ENCODE measurements at regions not wholly inside any gene's neighbourhood (a gene's known extent, or its start where the extent isn't known, plus 50 kb on each side); places are given as distances from the start of the nearest gene placed in this dataset.

DNA sequence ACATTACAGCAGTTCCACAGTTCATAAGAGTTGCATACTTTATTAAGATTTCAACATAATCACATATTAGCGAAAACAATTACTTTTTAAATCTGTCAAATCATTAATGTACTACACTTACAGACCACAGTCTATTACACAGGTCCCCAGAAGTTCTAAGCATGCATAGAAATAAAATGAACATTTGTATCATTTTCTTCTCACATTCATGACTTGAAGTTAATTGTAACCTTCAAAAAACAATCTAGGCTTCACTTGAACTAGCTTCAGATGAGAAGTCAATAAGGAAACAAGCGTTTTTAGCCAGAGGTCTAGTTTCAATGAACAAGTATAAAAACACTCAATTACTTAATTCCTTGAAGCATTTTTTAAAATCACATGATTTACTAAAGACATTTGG lies 238.3 kb downstream of the HACE1 start:
- H3K4me2 ChIP-seq (ENCODE audit: insufficient read depth, low read length), result no peak overlapping the region
- no peak for ATAC-seq

More for the DNA sequence above, 238.3 kb downstream of the HACE1 start:
- intact Hi-C loops (cut with micrococcal nuclease) (no loop called here), in situ Hi-C loops (cut with MboI) (no loop called here)
- DNase-seq (ENCODE audit: extremely low read depth in 1 of 4, low spot score in 3 of 4), result no peak
- H4K20me1 ChIP-seq (replicated peaks; ENCODE audit: control insufficient read depth, insufficient read depth, low read length), result no peaks in the 10 kb centered on the region
- no TSS peak for BruUV-seq (replicated peaks)
- POLR2A ChIA-PET, result no interaction called here
- CTCF ChIA-PET (ENCODE audit: low intra/inter-chr PET ratio), result no interaction called here
- H3K79me2 ChIP-seq (ENCODE audit: control insufficient read depth, insufficient read depth, low read length), result no peaks in the 10 kb centered on the region
- no peak overlapping the region for H3K9ac ChIP-seq (ENCODE audit: insufficient read depth in 1 of 2, low read depth in 2 of 2, low read length in 2 of 2)
- H3K27me3 ChIP-seq (ENCODE audit: control insufficient read depth in 2 of 2, insufficient read depth in 2 of 2, low read length in 2 of 2), result no peaks in the 10 kb centered on the region; a peak in 1 of 5 replicates
- no peak overlapping the region for H3K4me3 ChIP-seq
- 3% methylated on average over 2 of the region's 2 CpGs for WGBS (ENCODE audit: insufficient coverage, low coverage, missing lambda C conversion rate)
- no peaks in the 10 kb centered on the region for H3K9me3 ChIP-seq (replicated peaks; ENCODE audit: control insufficient read depth, insufficient read depth, low read depth, low read length)
- no peak overlapping the region for H3K27ac ChIP-seq (ENCODE audit: extremely low read depth, low read depth, low read length)
- no peak for FAIRE-seq
- H2AFZ ChIP-seq (ENCODE audit: low read depth, low read length), result no peak overlapping the region
- no peaks in the 10 kb centered on the region for H3K36me3 ChIP-seq (ENCODE audit: control insufficient read depth, insufficient read depth, low read length)
- TF ChIP-seq ZBTB8A (IDR thresholded peaks at IDR 0.05; ENCODE audit: partially characterized antibody) (no peak), ZNF695 (CRISPR knock-in tag; IDR thresholded peaks at IDR 0.05) (no peak), MAFF (IDR thresholded peaks at IDR 0.05; ENCODE audit: low read length) (no peak)
- TF ChIP-seq, protein P1, sequence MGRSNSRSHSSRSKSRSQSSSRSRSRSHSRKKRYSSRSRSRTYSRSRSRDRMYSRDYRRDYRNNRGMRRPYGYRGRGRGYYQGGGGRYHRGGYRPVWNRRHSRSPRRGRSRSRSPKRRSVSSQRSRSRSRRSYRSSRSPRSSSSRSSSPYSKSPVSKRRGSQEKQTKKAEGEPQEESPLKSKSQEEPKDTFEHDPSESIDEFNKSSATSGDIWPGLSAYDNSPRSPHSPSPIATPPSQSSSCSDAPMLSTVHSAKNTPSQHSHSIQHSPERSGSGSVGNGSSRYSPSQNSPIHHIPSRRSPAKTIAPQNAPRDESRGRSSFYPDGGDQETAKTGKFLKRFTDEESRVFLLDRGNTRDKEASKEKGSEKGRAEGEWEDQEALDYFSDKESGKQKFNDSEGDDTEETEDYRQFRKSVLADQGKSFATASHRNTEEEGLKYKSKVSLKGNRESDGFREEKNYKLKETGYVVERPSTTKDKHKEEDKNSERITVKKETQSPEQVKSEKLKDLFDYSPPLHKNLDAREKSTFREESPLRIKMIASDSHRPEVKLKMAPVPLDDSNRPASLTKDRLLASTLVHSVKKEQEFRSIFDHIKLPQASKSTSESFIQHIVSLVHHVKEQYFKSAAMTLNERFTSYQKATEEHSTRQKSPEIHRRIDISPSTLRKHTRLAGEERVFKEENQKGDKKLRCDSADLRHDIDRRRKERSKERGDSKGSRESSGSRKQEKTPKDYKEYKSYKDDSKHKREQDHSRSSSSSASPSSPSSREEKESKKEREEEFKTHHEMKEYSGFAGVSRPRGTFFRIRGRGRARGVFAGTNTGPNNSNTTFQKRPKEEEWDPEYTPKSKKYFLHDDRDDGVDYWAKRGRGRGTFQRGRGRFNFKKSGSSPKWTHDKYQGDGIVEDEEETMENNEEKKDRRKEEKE (IDR thresholded peaks at IDR 0.05; ENCODE audit: borderline replicate concordance in 1 of 2, control insufficient read depth in 1 of 2, low read depth in 2 of 2, low read length in 1 of 2), result no peak
- no peaks in the 10 kb centered on the region for H3K4me1 ChIP-seq (replicated peaks in 1 of 2; ENCODE audit: control insufficient read depth in 2 of 2, insufficient read depth in 2 of 2, low read length in 2 of 2)
- no peaks in the 10 kb centered on the region for H3K9me1 ChIP-seq (ENCODE audit: control insufficient read depth, insufficient read depth, low read length)
